Mesenteric fat pad (tissue), 1 donor: ENCODE measurements at regions not wholly inside any gene's neighbourhood (a gene's known extent, or its start where the extent isn't known, plus 50 kb on each side); places are given as distances from the start of the nearest gene placed in this dataset.

Source experiments
- DNase-seq: peaks from one replicate; pipeline ENCODE4 v3.0.0-alpha.2; 2020; ENCODE audit warnings: low spot score
- donor health status: DM: yes; HTN: yes; CAD: no.

- no peak for DNase-seq
Measured at GRCh38 chr12:74446466-74446865, 91.2 kb upstream of the ATXN7L3B start.

- no peak for DNase-seq
Measured at GRCh38 chr12:74449872-74450271, 87.8 kb upstream of the ATXN7L3B start.

- no peak for DNase-seq
Measured at GRCh38 chr12:74454109-74454508, 83.5 kb upstream of the ATXN7L3B start.

- DNase-seq = no peak
Measured at GRCh38 chr12:74455429-74455828, 82.2 kb upstream of the ATXN7L3B start.

- DNase-seq = no peak
Measured at GRCh38 chr12:74456431-74456830, 81.2 kb upstream of the ATXN7L3B start.

GRCh38 chr12:74468401-74468800, 69.2 kb upstream of the ATXN7L3B start:
- no peak for DNase-seq

GRCh38 chr12:74476234-74476633, 61.4 kb upstream of the ATXN7L3B start:
- no peak for DNase-seq

- DNase-seq = no peak
Measured at GRCh38 chr12:74481078-74481477, 56.6 kb upstream of the ATXN7L3B start.

GRCh38 chr12:74482115-74482514, 55.5 kb upstream of the ATXN7L3B start:
- DNase-seq = no peak

GRCh38 chr12:74483057-74483456, 54.6 kb upstream of the ATXN7L3B start:
- no peak for DNase-seq
